OCI-LY7 (cell line): ENCODE measurements at regions not wholly inside any gene's neighbourhood (a gene's known extent, or its start where the extent isn't known, plus 50 kb on each side); places are given as distances from the start of the nearest gene placed in this dataset.

Experiments
- BruUV-seq: library from RNA; stranded (reverse); fragments of 400-500 nt; replicated peaks from 2 replicates; lab custom pipeline; 2021; lab: Mats Ljungman, UMichigan
- CTCF ChIA-PET: fragments of 300-600 bp; sonication (Branson Sonifier 250); formaldehyde crosslinking; loops from one replicate; lab custom pipeline; 2022; ENCODE audit warnings: antibody characterized with exemption; ENCODE audit not compliant: unreplicated experiment; lab: Charles Lee
- POLR2A ChIA-PET: fragments of 300-600 bp; sonication (Branson Sonifier 250); formaldehyde crosslinking; loops from one replicate; lab custom pipeline; 2022; ENCODE audit warnings: antibody characterized with exemption; lab: Charles Lee
- DNase-seq: peaks from one replicate; pipeline ENCODE4 v3.0.0-alpha.2; 2015; ENCODE audit warnings: low spot score
- H2AFZ ChIP-seq: fragments of 200-600 bp; sonication (generic), shearing (Covaris generic); 2 replicates; pipeline ENCODE4 v1.6.1; 2014; ENCODE audit warnings: mild to moderate bottlenecking, antibody characterized with exemption, low read length, moderate library complexity
- H3K27ac ChIP-seq: fragments of 200-600 bp; sonication (generic); 2 replicates; pipeline ENCODE4 v1.5.1; 2014; ENCODE audit warnings: mixed run types, low read depth, mild to moderate bottlenecking, moderate library complexity, low read length, inconsistent platforms; ENCODE audit not compliant: poor library complexity, severe bottlenecking
- H3K36me3 ChIP-seq: fragments of 200-600 bp; sonication (generic); 2 replicates; pipeline ENCODE4 v1.6.1; 2014; ENCODE audit warnings: mild to moderate bottlenecking, antibody characterized with exemption, low read length, moderate library complexity, mixed read lengths; ENCODE audit not compliant: insufficient read depth
- H3K4me1 ChIP-seq: fragments of 200-600 bp; sonication (generic); 2 replicates; pipeline ENCODE4 v1.5.1; 2014; ENCODE audit warnings: mild to moderate bottlenecking, low read length; ENCODE audit not compliant: insufficient read depth, poor library complexity, severe bottlenecking
- H3K4me2 ChIP-seq: fragments of 200-600 bp; sonication (generic); 2 replicates; pipeline ENCODE4 v1.6.1; 2014; ENCODE audit warnings: mild to moderate bottlenecking, low read length
- H3K4me3 ChIP-seq: fragments of 200-600 bp; sonication (generic); 2 replicates; pipeline ENCODE4 v1.5.1; 2014; ENCODE audit warnings: mild to moderate bottlenecking, low read depth, low read length; ENCODE audit not compliant: poor library complexity, severe bottlenecking
- H3K79me2 ChIP-seq: fragments of 200-600 bp; sonication (generic); 2 replicates; pipeline ENCODE4 v1.6.1; 2016; ENCODE audit warnings: low read depth, mild to moderate bottlenecking, low read length, moderate library complexity, mixed read lengths; ENCODE audit not compliant: insufficient read depth
- H3K9me2 ChIP-seq: fragments of 200-600 bp; sonication (generic); 2 replicates; pipeline ENCODE4 v1.6.1; 2016; ENCODE audit warnings: mild to moderate bottlenecking, low read length, mixed read lengths; ENCODE audit not compliant: insufficient read depth
- H3K9me3 ChIP-seq: fragments of 200-600 bp; sonication (generic); 2 replicates; pipeline ENCODE4 v1.6.1; 2014; ENCODE audit warnings: mild to moderate bottlenecking, mixed run types, low read length, mixed read lengths
- H4K20me1 ChIP-seq: fragments of 200-600 bp; sonication (generic); 2 replicates; pipeline ENCODE4 v1.6.1; 2014; ENCODE audit warnings: mild to moderate bottlenecking, antibody characterized with exemption, low read length, moderate library complexity, mixed read lengths; ENCODE audit not compliant: insufficient read depth
- CTCF ChIP-seq: fragments of 200-600 bp; sonication (generic); conservative IDR thresholded peaks from 2 replicates; pipeline ENCODE4 v1.5.1; 2014; ENCODE audit warnings: mild to moderate bottlenecking, antibody characterized with exemption, low read length, moderate library complexity, mixed read lengths
- EZH2phosphoT487 ChIP-seq: fragments of 200-600 bp; sonication (generic); IDR thresholded peaks from 2 replicates; pipeline ENCODE4 v1.6.1; 2018; ENCODE audit warnings: low read depth, borderline replicate concordance, mild to moderate bottlenecking, mixed run types, antibody characterized with exemption, low read length, moderate library complexity, mixed read lengths
- intact Hi-C: fragments of 100-400 bp; cut with micrococcal nuclease; formaldehyde crosslinking; loops from one replicate; pipeline ENCODE4 v1.10.0; 2022; ENCODE audit not compliant: unreplicated experiment

GRCh38 chr22:48563118-48563965, 1264.3 kb downstream of the BRD1 start:
- no peaks in the 10 kb centered on the region for H3K9me3 ChIP-seq
- no peaks in the 10 kb centered on the region for H3K9me2 ChIP-seq
- no peaks in the 10 kb centered on the region for H3K36me3 ChIP-seq
- ChIA-PET CTCF (no interaction called here), POLR2A (no interaction called here)
- H3K79me2 ChIP-seq, result no peaks in the 10 kb centered on the region
- BruUV-seq, result no TSS peak
- no peaks in the 10 kb centered on the region for H4K20me1 ChIP-seq
- intact Hi-C loops, result no loop called here
- TF ChIP-seq EZH2phosphoT487 (no peak), CTCF (no peak)
- no peak for DNase-seq
- H3K27ac ChIP-seq, result no peak overlapping the region
- no peak overlapping the region for H2AFZ ChIP-seq
- no peaks in the 10 kb centered on the region for H3K4me1 ChIP-seq
- H3K4me3 ChIP-seq, result no peak overlapping the region
- H3K4me2 ChIP-seq, result no peak overlapping the region

GRCh38 chr22:48561676-48562075, 1266.0 kb downstream of the BRD1 start:
- no peak for DNase-seq
- POLR2A ChIA-PET, result no interaction called here
- Histone ChIP-seq H3K4me3 (no peak overlapping the region), H2AFZ (no peak overlapping the region), H3K4me1 (no peaks in the 10 kb centered on the region), H3K79me2 (no peaks in the 10 kb centered on the region), H3K9me3 (no peaks in the 10 kb centered on the region), H3K9me2 (no peaks in the 10 kb centered on the region), H3K27ac (no peak overlapping the region), H3K4me2 (no peak overlapping the region), H4K20me1 (no peaks in the 10 kb centered on the region), H3K36me3 (no peaks in the 10 kb centered on the region)
- TF ChIP-seq EZH2phosphoT487 (no peak), CTCF (no peak)
- no TSS peak for BruUV-seq
- CTCF ChIA-PET, result no interaction called here
- intact Hi-C loops, result no loop called here

GRCh38 chr22:48560836-48561235, 1266.8 kb downstream of the BRD1 start:
- H3K9me3 ChIP-seq, result no peaks in the 10 kb centered on the region
- CTCF ChIA-PET, result no interaction called here
- no peak for DNase-seq
- no peaks in the 10 kb centered on the region for H3K79me2 ChIP-seq
- H2AFZ ChIP-seq, result no peak overlapping the region
- TF ChIP-seq CTCF, result no peak
- TF ChIP-seq EZH2phosphoT487, result no peak
- H3K27ac ChIP-seq, result no peak overlapping the region
- H3K9me2 ChIP-seq, result no peaks in the 10 kb centered on the region
- no peaks in the 10 kb centered on the region for H4K20me1 ChIP-seq
- no peak overlapping the region for H3K4me2 ChIP-seq
- H3K4me1 ChIP-seq, result no peaks in the 10 kb centered on the region
- intact Hi-C loops, result no loop called here
- no TSS peak for BruUV-seq
- POLR2A ChIA-PET, result no interaction called here
- no peaks in the 10 kb centered on the region for H3K36me3 ChIP-seq
- H3K4me3 ChIP-seq, result no peak overlapping the region
